Anterior cingulate cortex (tissue), 58 donors: ENCODE measurements at regions not wholly inside any gene's neighbourhood (a gene's known extent, or its start where the extent isn't known, plus 50 kb on each side); places are given as distances from the start of the nearest gene placed in this dataset.

ENCODE experiments used
- DNase-seq, 58 donors: peaks; one replicate each; lab custom pipeline; 2025; lab: John Stamatoyannopoulos, UW

DNA sequence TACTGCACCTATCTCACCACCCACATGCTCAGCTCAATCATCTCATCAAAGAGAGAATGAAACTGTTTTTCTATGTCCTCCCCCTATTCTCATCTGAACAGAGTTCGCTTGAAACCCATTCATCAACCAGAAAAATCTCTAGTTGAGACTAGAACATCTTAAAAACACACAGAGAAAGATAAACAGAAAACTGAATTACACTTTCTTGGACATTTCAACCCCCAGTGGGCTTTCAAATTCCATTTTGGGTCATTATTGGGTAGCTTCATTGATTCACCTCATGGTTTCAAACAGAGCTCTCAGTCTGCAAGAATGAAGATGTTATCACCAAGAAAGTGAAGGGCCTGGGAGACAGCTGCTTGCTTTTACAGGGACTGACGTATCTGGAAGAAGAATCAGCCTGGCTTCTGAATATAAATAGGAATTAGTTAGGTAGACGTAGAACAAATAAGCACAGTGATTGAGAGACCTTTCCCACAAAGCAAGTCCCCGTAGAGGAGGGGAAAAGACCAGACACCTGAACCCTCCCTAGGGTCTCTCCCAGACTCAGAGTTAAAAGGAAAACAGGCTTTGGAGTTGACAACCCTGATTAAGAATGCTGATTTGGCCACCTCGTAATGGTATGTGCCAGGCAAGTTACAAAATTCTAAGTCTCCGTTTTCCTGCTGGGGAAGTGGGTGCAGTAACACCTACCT is 155.7 kb downstream of the BBOX1 start:
- DNase-seq, result no peak

DNA sequence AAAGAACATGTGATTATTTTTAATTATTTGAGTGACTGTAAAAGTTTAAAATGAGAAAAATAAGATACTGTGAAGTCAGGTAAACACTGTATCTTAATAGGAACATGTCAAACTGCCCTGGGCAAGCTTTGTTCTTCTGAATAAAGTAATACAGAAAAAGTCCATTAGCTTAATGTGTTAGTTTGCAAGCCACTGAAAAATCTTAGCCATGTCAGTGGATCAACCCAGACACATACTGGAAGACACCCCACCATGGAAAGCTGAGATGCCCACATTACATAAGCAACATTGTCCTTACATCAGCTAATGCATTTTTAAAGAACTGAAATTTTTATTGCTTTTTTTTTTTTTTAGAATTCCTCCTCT is 155.2 kb downstream of the BBOX1 start:
- DNase-seq, result no peak

DNA sequence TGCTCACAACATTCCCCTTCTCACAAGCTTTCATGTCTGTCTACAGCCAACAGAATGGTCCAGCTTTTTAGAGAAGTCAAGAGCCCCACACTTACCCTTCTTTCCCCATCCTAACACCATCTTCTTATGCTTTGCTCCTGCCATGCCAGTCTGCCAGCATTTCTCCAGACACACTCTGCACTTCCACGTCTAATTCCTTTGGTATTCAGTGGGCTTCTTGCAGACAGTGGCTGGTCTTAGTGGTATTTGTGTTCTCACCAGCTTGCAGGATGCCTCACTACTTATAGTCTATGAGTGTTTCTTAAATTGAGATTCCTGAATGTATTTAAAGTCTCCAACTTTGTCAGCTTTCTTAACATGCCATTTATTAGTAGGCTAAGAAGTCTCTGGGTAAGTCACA is 154.4 kb downstream of the BBOX1 start:
- DNase-seq, result no peak

DNA sequence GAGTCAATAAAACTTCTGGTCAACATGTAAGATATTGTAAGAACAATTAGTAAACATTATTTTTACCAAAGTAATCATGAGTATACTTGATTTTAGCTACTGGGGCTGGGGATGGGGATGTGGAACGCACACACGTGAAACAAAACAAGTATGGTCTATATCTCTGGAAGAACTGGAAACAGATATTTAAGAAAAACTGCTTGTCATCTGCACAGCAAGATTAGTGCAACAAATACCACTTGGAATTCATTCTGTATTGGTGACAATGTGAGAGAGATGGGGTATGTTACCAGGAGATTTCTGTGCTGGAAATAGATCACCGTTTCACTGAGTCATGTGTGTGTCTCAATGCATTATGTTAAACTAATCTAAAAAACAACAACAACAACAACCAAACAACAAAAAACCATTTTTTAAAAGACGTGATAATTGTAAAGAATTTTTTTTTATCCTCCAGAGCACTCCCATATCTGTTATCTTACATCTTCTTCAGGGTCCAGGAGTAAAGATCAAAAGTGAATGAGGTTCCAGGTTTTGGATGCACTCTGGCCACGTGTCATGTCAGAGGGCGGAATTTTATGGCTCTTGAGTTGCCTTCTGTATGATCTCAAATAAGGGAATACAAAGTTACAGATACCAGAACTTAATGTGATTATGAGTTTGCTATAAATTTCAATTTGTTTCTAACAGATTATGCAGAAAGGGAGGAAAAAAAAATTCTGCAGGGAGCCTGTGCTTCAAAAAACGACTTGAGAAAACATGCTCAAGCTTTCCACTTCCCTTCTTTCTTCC is 153.0 kb downstream of the BBOX1 start:
- no peak for DNase-seq

DNA sequence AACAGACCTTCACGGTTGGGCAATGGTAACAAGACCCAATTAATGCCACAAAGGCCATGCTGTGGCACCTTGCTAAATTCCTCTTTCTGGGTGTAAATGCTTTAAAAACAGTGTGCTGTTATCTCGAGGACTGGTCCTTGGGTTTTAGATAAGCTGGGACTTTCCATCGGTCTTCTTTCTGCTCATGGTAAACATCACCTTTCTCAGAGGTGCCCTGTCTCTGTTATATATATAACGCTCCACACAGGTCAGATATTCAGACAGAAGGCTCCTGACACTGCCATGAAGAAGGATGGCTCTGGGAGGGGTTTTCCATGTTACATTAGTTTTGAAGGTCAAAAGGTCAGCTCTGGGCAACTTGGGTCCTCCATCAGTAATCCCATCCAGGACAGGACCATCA is 151.6 kb downstream of the BBOX1 start:
- DNase-seq, result no peak

DNA sequence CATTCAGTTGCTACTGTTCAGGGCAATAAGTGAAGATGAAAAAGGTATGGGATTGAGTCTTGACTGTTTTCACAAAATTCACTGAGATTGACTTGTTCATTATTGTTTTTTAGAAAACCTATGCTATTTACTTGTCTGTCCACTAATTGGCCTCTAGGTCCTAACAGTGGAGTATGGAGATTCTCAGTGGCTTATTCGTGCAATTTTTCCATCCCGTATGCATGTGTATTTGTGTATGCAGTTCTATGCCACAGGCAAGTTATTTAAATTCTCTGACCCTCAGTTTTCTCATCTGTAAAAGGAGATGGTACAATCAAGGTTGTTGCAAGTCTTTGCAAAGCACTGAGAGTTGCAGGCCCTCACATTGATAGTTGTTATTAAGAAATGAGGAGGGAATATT is 151.0 kb downstream of the BBOX1 start:
- DNase-seq, result no peak

DNA sequence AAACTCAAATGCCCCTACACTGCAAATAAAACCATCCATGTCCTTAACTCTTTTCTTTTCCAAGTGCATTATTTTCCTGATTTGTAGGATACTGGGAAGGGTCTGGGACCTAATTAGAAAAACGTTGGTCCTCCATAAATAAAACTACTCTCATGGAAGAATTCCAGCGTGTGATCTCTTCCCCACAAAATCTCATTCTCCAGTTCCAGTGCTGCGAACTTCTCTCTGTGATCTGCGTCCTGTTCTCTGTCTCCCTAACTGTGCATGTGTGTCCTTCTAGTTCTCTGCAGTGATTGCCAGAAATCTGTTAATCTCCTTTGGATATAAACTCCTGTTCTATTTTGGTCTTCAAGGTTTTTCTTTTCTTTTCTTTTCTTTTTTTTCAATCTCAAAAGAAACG is 148.1 kb downstream of the BBOX1 start:
- DNase-seq, result no peak

DNA sequence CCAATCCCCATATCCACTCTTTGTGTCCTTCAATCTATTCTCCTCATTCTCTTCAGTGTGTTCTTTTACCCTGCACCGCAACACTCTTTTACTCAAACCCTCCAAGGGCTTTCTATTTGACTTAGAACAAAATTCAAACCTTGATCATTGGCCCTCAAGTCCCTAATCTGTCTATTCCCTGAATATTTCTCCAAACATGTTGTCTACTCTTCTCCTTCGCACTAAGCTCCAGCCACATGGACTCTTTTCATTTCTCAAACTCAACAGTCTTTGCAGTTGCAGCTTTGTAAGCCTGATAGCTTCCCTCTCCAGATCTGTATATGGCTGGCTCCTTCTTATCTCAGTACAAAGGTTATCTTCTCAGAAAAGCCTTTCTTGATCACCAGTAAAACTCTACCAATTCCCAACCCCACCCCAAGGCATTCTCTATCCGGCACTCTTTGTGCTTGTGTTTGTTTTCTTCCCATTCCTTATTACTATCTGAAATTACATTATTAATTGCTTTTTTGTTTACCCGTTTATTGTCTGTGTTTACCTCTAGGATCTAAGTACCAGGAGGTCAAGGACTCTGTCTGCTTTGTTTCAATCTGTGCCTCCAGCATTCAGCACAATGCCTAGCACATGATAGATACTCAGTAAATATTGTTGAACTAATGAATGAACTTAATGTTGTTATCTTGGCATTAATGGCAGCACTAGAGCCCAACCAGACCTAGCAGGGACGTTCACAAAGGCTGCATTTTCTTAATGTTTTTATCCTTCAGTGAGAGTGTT is 147.4 kb downstream of the BBOX1 start:
- no peak for DNase-seq

DNA sequence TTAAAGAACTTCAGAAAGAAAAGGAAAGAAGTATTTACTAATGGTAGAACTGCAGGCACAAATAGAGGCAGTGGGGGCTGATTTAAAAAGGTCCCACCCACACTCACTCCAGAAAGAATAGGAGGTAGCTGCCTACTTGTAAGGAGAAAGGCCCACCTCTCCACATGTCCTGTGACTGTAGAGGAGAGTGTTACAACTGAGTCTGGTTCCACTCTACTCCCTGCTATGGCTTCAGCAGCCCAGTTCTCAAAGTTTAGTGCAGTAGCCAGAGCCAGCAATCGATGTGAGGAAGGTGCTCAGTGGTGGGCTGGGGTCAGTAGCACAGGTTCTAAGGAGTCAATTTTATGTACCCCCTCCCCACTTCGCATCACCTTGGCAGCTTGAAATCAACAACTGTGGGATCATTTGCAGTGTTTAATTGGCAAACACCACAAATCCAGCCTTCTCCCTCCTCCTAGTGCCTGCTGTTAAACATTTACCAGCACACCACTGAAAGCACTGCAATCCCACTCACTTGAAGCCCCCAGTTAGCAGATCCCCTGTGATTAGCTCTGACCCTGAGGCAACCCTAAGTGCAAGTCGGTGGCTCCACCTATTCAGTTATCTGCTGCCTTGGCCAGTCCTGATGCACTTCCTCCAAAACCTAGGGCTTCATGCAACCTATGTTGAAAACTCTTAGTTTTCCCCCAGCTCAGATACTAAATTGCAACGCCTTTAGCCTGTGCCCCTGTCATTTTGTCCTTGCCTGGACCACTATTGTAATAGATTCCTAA is 146.6 kb downstream of the BBOX1 start:
- DNase-seq, result no peak

DNA sequence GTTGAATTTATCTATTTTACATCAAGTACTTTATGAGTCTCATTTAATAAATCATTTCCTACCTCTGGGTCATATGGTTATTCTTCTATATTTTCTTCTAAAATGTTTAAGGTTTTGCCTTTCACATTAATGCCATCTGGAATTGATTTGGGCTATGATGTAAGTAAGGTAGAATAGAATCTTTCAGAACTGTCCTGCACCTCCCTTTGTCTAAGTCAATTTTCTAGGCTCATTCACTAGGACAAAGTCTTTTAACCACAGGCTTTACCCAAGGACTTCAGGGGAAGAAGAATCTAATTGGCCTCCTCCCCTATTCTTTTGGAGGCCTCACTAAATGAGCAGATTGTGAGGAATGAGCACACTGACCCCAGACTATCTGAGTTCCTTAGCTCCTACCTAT is 146.0 kb downstream of the BBOX1 start:
- DNase-seq, result no peak

DNA sequence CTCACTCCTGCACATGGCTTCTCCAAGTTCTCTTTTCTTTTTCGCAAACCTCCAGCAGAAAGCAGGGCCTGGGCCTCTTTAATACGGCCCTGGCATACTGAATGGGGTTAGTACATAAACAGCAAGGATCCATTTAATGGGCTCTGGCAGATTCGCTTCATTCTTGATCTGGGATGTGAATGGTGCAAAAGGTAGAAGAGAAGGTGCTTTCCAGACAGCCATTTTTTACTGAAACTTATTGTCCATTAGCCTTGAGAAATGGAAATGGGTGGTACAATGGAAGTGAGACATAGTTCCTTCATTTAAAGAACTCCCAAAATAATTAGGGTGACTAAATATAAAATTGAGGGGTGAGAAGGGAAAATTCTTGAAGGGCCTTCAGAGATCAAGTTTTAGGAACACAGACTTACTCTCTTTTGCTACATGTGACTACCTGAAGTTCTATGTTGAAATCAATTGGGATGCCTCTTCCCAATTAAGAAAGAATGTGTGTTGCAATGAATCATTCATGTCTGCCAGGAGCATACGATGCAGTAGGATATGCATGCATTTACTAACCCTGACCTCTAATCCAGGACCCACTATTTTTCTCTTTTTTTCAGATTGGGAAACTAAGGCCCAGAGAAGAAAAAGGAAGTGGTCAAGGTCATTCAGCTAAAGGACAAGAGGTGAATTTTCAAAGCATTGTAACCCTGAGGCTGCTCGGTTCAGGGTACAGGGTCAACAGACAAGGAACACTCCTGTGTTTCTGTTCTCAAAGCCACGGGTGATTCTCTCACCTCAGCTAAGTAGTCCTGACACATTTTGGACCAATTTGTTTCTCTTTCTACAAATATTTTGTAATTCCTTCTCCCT is 144.1 kb downstream of the BBOX1 start:
- no peak for DNase-seq

DNA sequence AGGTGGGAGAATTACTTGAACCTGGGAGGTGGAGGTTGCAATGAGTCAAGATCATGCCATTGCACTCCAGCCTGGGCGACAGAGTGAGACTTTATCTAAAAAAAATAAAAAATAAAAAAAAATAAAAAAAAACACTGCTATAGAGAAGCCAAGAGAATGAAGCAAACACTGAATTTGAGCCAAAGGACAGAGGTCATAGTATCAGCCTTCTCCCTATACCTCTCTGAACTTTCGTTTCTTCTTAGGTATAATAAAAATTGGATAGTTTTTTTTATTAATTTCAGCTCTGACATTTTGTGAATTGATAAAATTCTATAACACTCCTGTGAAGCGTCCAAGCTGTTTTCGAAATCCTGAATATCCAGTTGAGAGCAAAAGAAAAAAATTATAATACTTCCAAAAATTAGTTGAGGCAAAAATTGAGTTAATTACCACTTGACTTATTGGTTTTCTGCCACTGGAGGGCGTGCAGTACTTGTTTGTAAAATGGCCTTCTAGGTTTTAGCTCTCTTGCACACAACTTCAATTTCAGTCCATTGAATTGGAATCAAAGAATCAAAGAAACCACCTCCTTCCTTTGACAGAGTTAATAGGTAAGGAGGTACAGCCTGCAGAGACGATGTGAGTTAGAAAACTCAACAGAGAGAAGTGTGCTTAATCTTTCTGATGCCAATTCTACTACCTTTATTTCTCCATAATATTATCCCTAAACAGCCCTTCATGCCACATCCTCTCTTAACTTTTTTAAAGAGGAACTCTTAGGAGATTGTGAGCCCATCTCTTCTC is 143.2 kb downstream of the BBOX1 start:
- DNase-seq, result peak in 25 of 58 donors; percentile 1 to 65 (median 16)

DNA sequence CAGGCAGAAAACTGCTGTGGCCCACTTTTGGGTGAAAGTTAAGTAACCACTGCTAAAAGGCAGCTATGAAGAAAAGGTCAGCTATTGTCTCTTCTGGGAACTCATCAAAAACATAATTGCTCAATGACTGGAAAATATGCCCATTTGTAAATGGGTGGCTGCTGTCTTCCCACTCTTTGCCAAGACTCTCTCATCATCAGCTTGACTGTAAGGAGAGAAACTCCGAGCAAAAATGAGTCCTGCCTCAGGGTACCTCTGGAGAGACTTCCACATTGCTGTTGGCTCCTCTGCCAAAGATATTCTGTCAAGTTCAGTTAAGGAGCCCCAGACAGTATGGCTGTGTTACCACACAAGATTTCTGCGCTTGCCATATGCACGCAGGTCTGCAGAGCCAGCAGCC is 138.7 kb downstream of the BBOX1 start:
- DNase-seq, result no peak

DNA sequence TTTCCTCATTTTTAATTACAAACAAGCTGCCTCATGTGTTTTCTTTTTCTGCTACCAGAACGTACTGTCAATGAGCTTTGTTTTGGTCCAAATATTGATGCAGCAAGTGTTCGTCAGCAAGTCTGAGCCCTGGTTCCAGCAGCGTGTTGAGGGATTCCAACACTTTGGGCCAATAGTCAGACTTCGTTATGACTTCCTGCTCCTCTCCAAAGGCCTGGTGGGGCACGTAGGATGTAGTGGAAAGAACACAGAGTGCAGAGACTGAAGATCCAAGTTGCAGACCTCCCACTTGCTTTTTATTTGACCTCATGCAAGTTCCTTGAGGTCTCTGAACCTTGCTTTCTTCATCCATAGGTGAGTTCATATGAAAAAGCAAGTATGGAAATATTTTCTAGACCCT is 138.2 kb downstream of the BBOX1 start:
- no peak for DNase-seq
